ENCODE measurements at regions not wholly inside any gene's neighbourhood (a gene's known extent, or its start where the extent isn't known, plus 50 kb on each side); places are given as distances from the start of the nearest gene placed in this dataset.
A peak's percentile ranks its signal among the peaks of the same experiment; 100 is the strongest.

DNA sequence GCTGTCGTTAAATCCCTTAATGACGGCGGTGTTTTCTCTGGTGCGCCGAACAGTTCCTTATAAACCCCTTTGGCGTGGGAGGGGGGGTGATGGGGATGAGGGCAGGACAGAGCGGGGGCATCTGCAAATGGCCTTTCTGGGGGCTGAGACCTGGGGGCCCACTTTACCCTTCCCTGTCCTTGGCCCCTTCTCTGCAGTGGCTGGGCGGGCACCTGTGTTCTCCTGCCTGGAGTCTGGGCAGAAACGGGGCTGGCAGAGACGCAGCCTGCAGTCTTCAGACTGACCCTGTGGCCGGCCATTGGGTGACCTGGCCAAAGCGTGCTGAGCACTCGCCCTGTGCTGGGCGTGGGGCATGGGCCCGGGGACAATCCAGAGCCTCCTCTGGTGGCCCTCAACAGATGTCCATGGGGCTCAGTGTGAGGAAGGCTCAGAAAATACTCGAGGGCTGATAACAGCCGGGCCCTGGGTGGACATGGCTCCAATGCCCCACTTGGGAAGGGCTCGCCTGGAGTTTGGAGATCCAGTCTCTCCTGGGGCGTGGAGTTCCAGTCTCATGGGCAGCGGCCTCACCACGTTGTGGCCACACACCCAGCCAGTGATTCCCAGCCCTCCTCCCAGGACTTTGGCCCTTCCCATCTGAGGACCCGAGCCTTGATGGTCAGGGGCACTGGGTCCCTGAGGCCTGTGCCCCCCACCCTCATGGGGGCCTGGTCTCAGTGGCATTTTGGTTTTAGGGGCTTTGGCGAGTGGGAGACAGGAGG is 50.8 kb upstream of the ACTRT2 start:
- DNase-seq, result peak in 1 of 7 donors; percentile 3

GRCh38 chr1:2971101-2971501 is 50.2 kb upstream of the ACTRT2 start:
- Histone ChIP-seq H3K27ac (no peak overlapping the region), H3K4me1 (replicated peaks in 1 of 2) (no peaks in the 10 kb centered on the region), H3K4me3 (no peak overlapping the region), H3K27me3 (no peaks in the 10 kb centered on the region), H3K9me3 (replicated peaks in 1 of 3) (no peaks in the 10 kb centered on the region), H3K36me3 (replicated peaks in 1 of 2) (no peaks in the 10 kb centered on the region)
- 81 to 96% (median 91%) methylated on average over 5 to 9 of the region's 9 CpGs for WGBS, 4 donors
- no peak for TF ChIP-seq POLR2A (IDR thresholded peaks at IDR 0.05)
- TF ChIP-seq CTCF (IDR thresholded peaks at IDR 0.05), result no peak
- peak in 2 of 7 donors; percentile 4 to 9 for DNase-seq
- intact Hi-C loops (cut with DNase I), result no loop called here

More for the DNA sequence above, 50.8 kb upstream of the ACTRT2 start:
- no peaks in the 10 kb centered on the region for H3K27me3 ChIP-seq
- no peak overlapping the region for H3K27ac ChIP-seq
- H3K4me3 ChIP-seq, result no peak overlapping the region
- H3K36me3 ChIP-seq (replicated peaks in 1 of 2), result no peaks in the 10 kb centered on the region
- intact Hi-C loops (cut with DNase I), result no loop called here
- no peak for TF ChIP-seq POLR2A (IDR thresholded peaks at IDR 0.05)
- no peak for TF ChIP-seq CTCF (IDR thresholded peaks at IDR 0.05)
- H3K9me3 ChIP-seq (replicated peaks in 1 of 3), result no peaks in the 10 kb centered on the region
- H3K4me1 ChIP-seq (replicated peaks in 1 of 2), result no peaks in the 10 kb centered on the region
- WGBS, 4 donors, result 78 to 90% (median 83%) methylated on average over 9 to 23 of the region's 23 CpGs

All from adrenal gland (tissue), 9 donors.